ENCODE measurements at regions not wholly inside any gene's neighbourhood (a gene's known extent, or its start where the extent isn't known, plus 50 kb on each side); places are given as distances from the start of the nearest gene placed in this dataset.

DNA sequence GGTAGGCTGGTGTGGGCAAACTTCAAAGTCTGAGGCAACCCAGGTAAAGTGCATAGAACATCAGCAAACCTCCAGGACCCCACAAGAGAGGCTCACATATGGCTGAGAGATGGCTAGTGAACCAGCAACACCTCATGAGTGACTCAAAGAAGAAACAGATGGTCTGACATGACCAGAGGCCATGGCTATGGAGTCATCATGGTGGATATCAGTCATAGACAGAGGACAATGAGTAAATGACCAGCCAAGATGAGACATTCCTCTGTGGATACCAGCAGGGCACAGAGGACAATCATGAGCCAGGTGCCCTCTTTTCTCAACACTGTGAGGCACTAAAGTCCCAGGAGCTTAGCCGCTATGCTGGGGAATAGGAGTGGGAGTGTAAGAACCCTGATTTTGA is 180.8 kb downstream of the RASEF start:
- TF ChIP-seq NR2F6 (CRISPR knock-in tag; IDR thresholded peaks at IDR 0.05) = no peak
- TF ChIP-seq, protein P1, sequence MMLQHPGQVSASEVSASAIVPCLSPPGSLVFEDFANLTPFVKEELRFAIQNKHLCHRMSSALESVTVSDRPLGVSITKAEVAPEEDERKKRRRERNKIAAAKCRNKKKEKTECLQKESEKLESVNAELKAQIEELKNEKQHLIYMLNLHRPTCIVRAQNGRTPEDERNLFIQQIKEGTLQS (IDR thresholded peaks at IDR 0.05) = no peak
- TF ChIP-seq, protein P1 (CRISPR knock-in tag; conservative IDR thresholded peaks at IDR 0.05) = no peak
- TF ChIP-seq MYNN (IDR thresholded peaks at IDR 0.05) = no peak
- no peak for TF ChIP-seq MYNN (CRISPR knock-in tag; IDR thresholded peaks at IDR 0.05)

Data from K562 (cell line).